ENCODE measurements at regions not wholly inside any gene's neighbourhood (a gene's known extent, or its start where the extent isn't known, plus 50 kb on each side); places are given as distances from the start of the nearest gene placed in this dataset.
"Not testable (repeated sequence)": the region's sequence is repeated elsewhere in the genome, so short reads cannot be mapped to it uniquely, and the experiment has no call there.

- CTCF ChIA-PET = no interaction called here
- no peaks in the 10 kb centered on the region for H3K4me1 ChIP-seq (ENCODE audit: control insufficient read depth in 2 of 2, insufficient read depth in 2 of 2, low read length in 2 of 2)
- no peaks in the 10 kb centered on the region for H3K36me3 ChIP-seq (ENCODE audit: control insufficient read depth in 2 of 3, insufficient read depth in 3 of 3, low read length in 3 of 3)
- POLR2A ChIA-PET = no interaction called here
- H3K9me3 ChIP-seq (ENCODE audit: control insufficient read depth in 2 of 3, low read length in 3 of 3) = no peaks in the 10 kb centered on the region
- Mint-ChIP-seq H3K9me3 (peaks cover 0 to 11% (median 6%) of the 10 kb centered on the region in 11 donors), H3K4me1 (no peaks in the 10 kb centered on the region), H3K4me3 (no peak overlapping the region), H3K27me3 (peaks cover 0 to 4% (median 0%) of the 10 kb centered on the region in 5 donors), H3K36me3 (no peaks in the 10 kb centered on the region), H3K27ac (no peak overlapping the region)
- no peaks in the 10 kb centered on the region for H3K27me3 ChIP-seq (ENCODE audit: control insufficient read depth in 2 of 2, insufficient read depth in 2 of 2, low read length in 2 of 2)
- no peak overlapping the region for H3K27ac ChIP-seq (ENCODE audit: low read depth, low read length)
- DNase-seq (no peak), ATAC-seq (no peak)
- intact Hi-C loops (cut with micrococcal nuclease) = no loop called here
- H3K4me3 ChIP-seq (ENCODE audit: low read length) = no peak overlapping the region
Measured at GRCh38 chr2:149857344-149857743, 269.8 kb upstream of the MMADHC start.

GRCh38 chr2:149855859-149856258, 268.3 kb upstream of the MMADHC start:
- H3K27ac Mint-ChIP-seq; H3K4me3 Mint-ChIP-seq; H3K9me3 ChIP-seq (ENCODE audit: control insufficient read depth in 2 of 3, low read length in 3 of 3); H3K9me3 Mint-ChIP-seq; DNase-seq; H3K27me3 ChIP-seq (ENCODE audit: control insufficient read depth in 2 of 2, insufficient read depth in 2 of 2, low read length in 2 of 2); intact Hi-C loops (cut with micrococcal nuclease); ATAC-seq; H3K4me1 ChIP-seq (ENCODE audit: control insufficient read depth in 2 of 2, insufficient read depth in 2 of 2, low read length in 2 of 2); H3K27me3 Mint-ChIP-seq; POLR2A ChIA-PET; H3K36me3 Mint-ChIP-seq; H3K27ac ChIP-seq (ENCODE audit: low read depth, low read length); H3K4me3 ChIP-seq (ENCODE audit: low read length); H3K36me3 ChIP-seq (ENCODE audit: control insufficient read depth in 2 of 3, insufficient read depth in 3 of 3, low read length in 3 of 3); H3K4me1 Mint-ChIP-seq; CTCF ChIA-PET: not testable (repeated sequence)

DNA sequence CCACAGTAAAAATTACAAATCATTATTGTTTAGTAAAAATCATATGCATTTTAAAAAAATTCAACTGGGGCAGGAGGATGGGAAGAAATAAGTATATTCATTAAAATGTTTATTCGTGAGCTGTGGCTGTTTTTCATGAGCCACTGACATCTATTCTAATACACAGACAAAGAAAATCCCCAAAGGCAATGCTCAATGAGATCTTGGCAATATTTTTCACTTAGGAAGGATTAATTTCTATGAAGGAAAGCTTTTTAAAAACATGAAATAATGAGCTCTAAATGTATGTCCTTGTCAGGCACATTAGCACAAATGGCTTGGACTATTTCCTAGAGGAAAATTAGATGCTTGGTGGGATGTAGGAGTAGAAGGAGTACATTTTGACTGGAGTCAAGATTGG, 262.0 kb upstream of the MMADHC start:
- no peaks in the 10 kb centered on the region for H3K27me3 ChIP-seq (ENCODE audit: control insufficient read depth in 2 of 2, insufficient read depth in 2 of 2, low read length in 2 of 2)
- Mint-ChIP-seq H3K4me1 (no peaks in the 10 kb centered on the region), H3K27me3 (peaks cover 0 to 11% (median 0%) of the 10 kb centered on the region in 5 donors), H3K36me3 (peaks cover 0 to 7% (median 0%) of the 10 kb centered on the region in 5 donors), H3K4me3 (no peak overlapping the region), H3K27ac (peak overlapping the region in 1 of 9 donors; percentile 47), H3K9me3 (peaks cover 4 to 22% (median 9%) of the 10 kb centered on the region in 11 donors)
- H3K36me3 ChIP-seq (ENCODE audit: control insufficient read depth in 2 of 3, insufficient read depth in 3 of 3, low read length in 3 of 3) = no peaks in the 10 kb centered on the region
- CTCF ChIA-PET = no interaction called here
- intact Hi-C loops (cut with micrococcal nuclease) = no loop called here
- H3K4me1 ChIP-seq (ENCODE audit: control insufficient read depth in 2 of 2, insufficient read depth in 2 of 2, low read length in 2 of 2) = no peaks in the 10 kb centered on the region
- POLR2A ChIA-PET = no interaction called here
- H3K27ac ChIP-seq (ENCODE audit: low read depth, low read length) = no peak overlapping the region
- DNase-seq = no peak
- ATAC-seq = no peak
- H3K9me3 ChIP-seq (ENCODE audit: control insufficient read depth in 2 of 3, low read length in 3 of 3) = no peaks in the 10 kb centered on the region
- H3K4me3 ChIP-seq (ENCODE audit: low read length) = no peak overlapping the region

DNA sequence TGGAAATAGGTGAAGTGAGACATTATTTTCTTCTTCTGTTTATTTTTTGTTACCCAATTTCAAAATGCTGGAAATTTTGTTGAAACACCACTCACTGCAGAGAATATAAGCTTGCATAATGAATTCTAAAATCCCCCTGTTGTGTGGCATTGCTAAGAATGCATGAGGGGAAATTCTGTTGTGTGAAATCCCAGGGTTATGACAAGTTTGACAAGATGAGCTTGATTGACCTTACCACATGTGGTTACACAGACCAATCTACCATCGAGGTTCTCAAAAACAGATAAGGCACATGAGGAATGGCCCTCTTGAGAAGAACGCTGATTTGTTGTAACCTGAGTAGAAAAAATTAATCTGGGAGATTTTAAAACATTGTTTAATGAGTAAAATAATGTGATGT, 261.6 kb upstream of the MMADHC start:
- Histone ChIP-seq H3K4me3 (ENCODE audit: low read length) (no peak overlapping the region), H3K27ac (ENCODE audit: low read depth, low read length) (no peak overlapping the region), H3K27me3 (ENCODE audit: control insufficient read depth in 2 of 2, insufficient read depth in 2 of 2, low read length in 2 of 2) (no peaks in the 10 kb centered on the region), H3K4me1 (ENCODE audit: control insufficient read depth in 2 of 2, insufficient read depth in 2 of 2, low read length in 2 of 2) (no peaks in the 10 kb centered on the region), H3K36me3 (ENCODE audit: control insufficient read depth in 2 of 3, insufficient read depth in 3 of 3, low read length in 3 of 3) (no peaks in the 10 kb centered on the region), H3K9me3 (ENCODE audit: control insufficient read depth in 2 of 3, low read length in 3 of 3) (no peaks in the 10 kb centered on the region)
- POLR2A ChIA-PET = no interaction called here
- Mint-ChIP-seq H3K4me1 (no peaks in the 10 kb centered on the region), H3K27me3 (peaks cover 0 to 11% (median 0%) of the 10 kb centered on the region in 5 donors), H3K36me3 (peaks cover 0 to 7% (median 0%) of the 10 kb centered on the region in 5 donors), H3K9me3 (peaks cover 4 to 22% (median 9%) of the 10 kb centered on the region in 11 donors), H3K27ac (no peak overlapping the region), H3K4me3 (no peak overlapping the region)
- intact Hi-C loops (cut with micrococcal nuclease) = no loop called here
- ATAC-seq (no peak), DNase-seq (no peak)
- CTCF ChIA-PET = no interaction called here

- Histone ChIP-seq H3K27me3 (ENCODE audit: control insufficient read depth in 2 of 2, insufficient read depth in 2 of 2, low read length in 2 of 2) (no peaks in the 10 kb centered on the region), H3K36me3 (ENCODE audit: control insufficient read depth in 2 of 3, insufficient read depth in 3 of 3, low read length in 3 of 3) (no peaks in the 10 kb centered on the region), H3K9me3 (ENCODE audit: control insufficient read depth in 2 of 3, low read length in 3 of 3) (no peaks in the 10 kb centered on the region), H3K4me3 (ENCODE audit: low read length) (no peak overlapping the region), H3K27ac (ENCODE audit: low read depth, low read length) (no peak overlapping the region), H3K4me1 (ENCODE audit: control insufficient read depth in 2 of 2, insufficient read depth in 2 of 2, low read length in 2 of 2) (no peaks in the 10 kb centered on the region)
- H3K27ac Mint-ChIP-seq = no peak overlapping the region
- CTCF ChIA-PET = no interaction called here
- H3K27me3 Mint-ChIP-seq = no peaks in the 10 kb centered on the region
- H3K36me3 Mint-ChIP-seq = no peaks in the 10 kb centered on the region
- H3K9me3 Mint-ChIP-seq = peaks cover 0 to 18% (median 5%) of the 10 kb centered on the region in 11 donors
- intact Hi-C loops (cut with micrococcal nuclease) = no loop called here
- H3K4me3 Mint-ChIP-seq = no peak overlapping the region
- POLR2A ChIA-PET = no interaction called here
- DNase-seq (no peak), ATAC-seq (no peak)
- H3K4me1 Mint-ChIP-seq = no peaks in the 10 kb centered on the region
Measured at GRCh38 chr2:149841396-149841795, 253.8 kb upstream of the MMADHC start.

GRCh38 chr2:149832324-149832723, 244.7 kb upstream of the MMADHC start:
- no peak overlapping the region for H3K4me3 Mint-ChIP-seq
- no peak for DNase-seq

DNA sequence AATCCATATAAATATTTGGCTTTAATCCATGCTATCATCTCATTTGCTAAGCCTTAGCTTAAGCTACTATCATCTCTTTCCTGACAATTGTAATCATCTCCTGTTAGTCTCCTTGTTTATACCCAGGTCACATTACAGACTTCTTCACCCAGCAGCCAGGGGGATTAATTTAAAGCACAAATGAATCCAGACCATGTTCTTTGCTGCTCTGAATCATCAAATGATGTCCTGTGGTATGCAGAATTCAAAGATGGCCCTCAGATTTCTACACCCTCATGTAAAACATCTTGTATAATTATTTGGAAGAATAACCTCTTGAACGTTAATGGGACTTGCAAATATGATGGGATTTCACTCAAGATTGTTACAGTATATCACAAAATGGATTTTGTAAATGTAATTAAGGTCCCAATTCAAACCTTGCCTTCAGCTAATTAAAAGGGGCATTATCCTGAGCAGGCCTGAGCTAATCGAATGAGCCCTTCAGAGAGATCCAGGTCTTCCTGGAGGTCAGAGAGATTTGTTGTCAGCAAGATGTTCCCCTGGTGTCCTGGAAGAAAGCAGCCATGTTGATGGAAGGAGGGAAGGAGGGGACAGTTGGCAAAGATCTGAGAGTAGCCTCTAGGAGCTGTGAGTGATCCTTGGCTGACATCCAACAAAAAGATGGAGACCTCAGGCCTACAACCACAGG, 241.1 kb upstream of the MMADHC start:
- ChIA-PET POLR2A (no interaction called here), CTCF (no interaction called here)
- DNase-seq (no peak), ATAC-seq (no peak)
- no peaks in the 10 kb centered on the region for H3K36me3 ChIP-seq (ENCODE audit: control insufficient read depth in 2 of 3, insufficient read depth in 3 of 3, low read length in 3 of 3)
- peaks cover 0 to 17% (median 0%) of the 10 kb centered on the region in 11 donors for H3K9me3 Mint-ChIP-seq
- no peaks in the 10 kb centered on the region for H3K27me3 ChIP-seq (ENCODE audit: control insufficient read depth in 2 of 2, insufficient read depth in 2 of 2, low read length in 2 of 2)
- no peaks in the 10 kb centered on the region for H3K36me3 Mint-ChIP-seq
- intact Hi-C loops (cut with micrococcal nuclease) = no loop called here
- no peaks in the 10 kb centered on the region for H3K9me3 ChIP-seq (ENCODE audit: control insufficient read depth in 2 of 3, low read length in 3 of 3)
- no peaks in the 10 kb centered on the region for H3K4me1 Mint-ChIP-seq
- H3K4me3 ChIP-seq (ENCODE audit: low read length) = no peak overlapping the region
- H3K27ac ChIP-seq (ENCODE audit: low read depth, low read length) = no peak overlapping the region
- H3K4me1 ChIP-seq (ENCODE audit: control insufficient read depth in 2 of 2, insufficient read depth in 2 of 2, low read length in 2 of 2) = no peaks in the 10 kb centered on the region
- H3K27me3 Mint-ChIP-seq = no peaks in the 10 kb centered on the region
- no peak overlapping the region for H3K27ac Mint-ChIP-seq
- H3K4me3 Mint-ChIP-seq = no peak overlapping the region

More at GRCh38 chr2:149832324-149832723, 244.7 kb upstream of the MMADHC start:
- H3K27ac Mint-ChIP-seq = no peak overlapping the region
- no peak overlapping the region for H3K27ac ChIP-seq (ENCODE audit: low read depth, low read length)
- ChIA-PET CTCF (no interaction called here), POLR2A (no interaction called here)
- intact Hi-C loops (cut with micrococcal nuclease) = no loop called here
- no peaks in the 10 kb centered on the region for H3K9me3 ChIP-seq (ENCODE audit: control insufficient read depth in 2 of 3, low read length in 3 of 3)
- no peaks in the 10 kb centered on the region for H3K36me3 ChIP-seq (ENCODE audit: control insufficient read depth in 2 of 3, insufficient read depth in 3 of 3, low read length in 3 of 3)
- H3K27me3 ChIP-seq (ENCODE audit: control insufficient read depth in 2 of 2, insufficient read depth in 2 of 2, low read length in 2 of 2) = no peaks in the 10 kb centered on the region
- no peaks in the 10 kb centered on the region for H3K4me1 ChIP-seq (ENCODE audit: control insufficient read depth in 2 of 2, insufficient read depth in 2 of 2, low read length in 2 of 2)
- peaks cover 0 to 28% (median 6%) of the 10 kb centered on the region in 11 donors for H3K9me3 Mint-ChIP-seq
- no peaks in the 10 kb centered on the region for H3K4me1 Mint-ChIP-seq
- ATAC-seq = no peak
- H3K4me3 ChIP-seq (ENCODE audit: low read length) = no peak overlapping the region
- no peaks in the 10 kb centered on the region for H3K27me3 Mint-ChIP-seq
- no peaks in the 10 kb centered on the region for H3K36me3 Mint-ChIP-seq

Measured in naive thymus-derived CD4-positive, alpha-beta T cell (primary cell).